T-cell (primary cell): ENCODE measurements at regions not wholly inside any gene's neighbourhood (a gene's known extent, or its start where the extent isn't known, plus 50 kb on each side); places are given as distances from the start of the nearest gene placed in this dataset.

ENCODE experiments used
- ATAC-seq, 4 experiments: fragments of 200-7000 bp in 3 of 4; fragments of 150-1000 bp in 1 of 4; cut with Tn5 transposase; replicated peaks in 1 of 4; 1 replicate in 3 of 4; 2 replicates in 1 of 4; pipeline ENCODE4 v1.10.0; 2021; ENCODE audit warnings: moderate library complexity in 3 of 4, mild to moderate bottlenecking in 2 of 4, moderate number of reproducible peaks in 1 of 4
- CTCF ChIA-PET, 2 donors: fragments of 300-600 bp; sonication (Branson Sonifier 250); formaldehyde crosslinking; loops; one replicate each; lab custom pipeline; 2022; ENCODE audit warnings: antibody characterized with exemption in 2 of 2; lab: Charles Lee
- POLR2A ChIA-PET, 2 donors: fragments of 300-600 bp; sonication (Branson Sonifier 250); formaldehyde crosslinking; loops; one replicate each; lab custom pipeline; 2022; ENCODE audit warnings: antibody characterized with exemption in 2 of 2; lab: Charles Lee
- DNase-seq, 35 experiments: peaks; one replicate each; pipeline versions ENCODE4 v3.0.0 to v3.0.0-alpha.2; 2013 to 2023
- H3K27ac ChIP-seq: one replicate; pipeline ENCODE4 v1.5.1; 2013; ENCODE audit warnings: low read length
- H3K27me3 ChIP-seq, 2 experiments: replicated peaks in 1 of 2; 1 replicate in 1 of 2; 2 replicates in 1 of 2; pipeline versions ENCODE4 v1.6.1 to v1.7.0; 2013; ENCODE audit warnings: low read length in 1 of 2, mixed read lengths in 1 of 2; ENCODE audit not compliant: control insufficient read depth in 2 of 2, insufficient read depth in 2 of 2; ENCODE audit errors: extremely low read depth in 1 of 2
- H3K36me3 ChIP-seq, 2 donors: 1 replicate in 1 of 2; 2 replicates in 1 of 2; pipeline versions ENCODE4 v1.6.1 to v1.7.0; 2013; ENCODE audit warnings: low read length in 1 of 2; ENCODE audit not compliant: control insufficient read depth in 2 of 2, insufficient read depth in 1 of 2; ENCODE audit errors: extremely low read depth in 1 of 2
- H3K4me1 ChIP-seq, 2 experiments: 1 replicate in 1 of 2; 2 replicates in 1 of 2; pipeline versions ENCODE4 v1.6.1 to v1.7.0; 2013; ENCODE audit warnings: low read length in 2 of 2, mixed read lengths in 1 of 2; ENCODE audit not compliant: insufficient read depth in 2 of 2, control insufficient read depth in 1 of 2; ENCODE audit errors: extremely low read depth in 1 of 2
- H3K4me3 ChIP-seq, 2 donors: 1 replicate in 1 of 2; 2 replicates in 1 of 2; pipeline versions ENCODE4 v1.5.1 to v1.7.0; 2013; ENCODE audit warnings: mild to moderate bottlenecking in 2 of 2, low read length in 1 of 2, moderate library complexity in 1 of 2; ENCODE audit not compliant: control insufficient read depth in 1 of 2; ENCODE audit errors: extremely low read depth in 1 of 2
- H3K9me3 ChIP-seq: 2 replicates; pipeline ENCODE4 v1.7.0; 2013
- H3K27ac Mint-ChIP-seq, 2 donors: one replicate each; pipeline ENCODE4 v1.8.0; 2020 to 2021; ENCODE audit warnings: mild to moderate bottlenecking in 2 of 2, mixed read lengths in 2 of 2
- H3K27me3 Mint-ChIP-seq, 2 donors: one replicate each; pipeline ENCODE4 v1.8.0; 2021 to 2022; ENCODE audit warnings: mixed read lengths in 2 of 2
- H3K36me3 Mint-ChIP-seq: one replicate; pipeline ENCODE4 v1.8.0; 2021; ENCODE audit warnings: mixed read lengths
- H3K4me1 Mint-ChIP-seq, 3 donors: one replicate each; pipeline ENCODE4 v1.8.0; 2020 to 2022; ENCODE audit warnings: mixed read lengths in 3 of 3, mild to moderate bottlenecking in 1 of 3
- H3K4me3 Mint-ChIP-seq, 3 donors: one replicate each; pipeline ENCODE4 v1.8.0; 2020 to 2022; ENCODE audit warnings: mild to moderate bottlenecking in 3 of 3, mixed read lengths in 3 of 3, moderate library complexity in 3 of 3
- H3K9me3 Mint-ChIP-seq, 3 donors: one replicate each; pipeline ENCODE4 v1.8.0; 2020 to 2022; ENCODE audit warnings: mixed read lengths in 3 of 3
- WGBS: methylation state at CpG from one replicate; pipeline ENCODE4 v1.1.5; 2013; ENCODE audit warnings: missing lambda C conversion rate; ENCODE audit not compliant: insufficient coverage; 5-methylcytosine and 5-hydroxymethylcytosine counted together

- no peaks in the 10 kb centered on the region for H3K9me3 ChIP-seq
- H3K27ac Mint-ChIP-seq: no peak overlapping the region
- 88% methylated on average over 13 of the region's 18 CpGs for WGBS
- H3K4me3 Mint-ChIP-seq: no peak overlapping the region
- no peaks in the 10 kb centered on the region for H3K9me3 Mint-ChIP-seq
- POLR2A ChIA-PET: no interaction called here
- H3K4me3 ChIP-seq: no peak overlapping the region
- no peaks in the 10 kb centered on the region for H3K36me3 ChIP-seq
- CTCF ChIA-PET: interaction anchor here in 1 of 2 donors (0.7 kb wide), 1 partner anchor 72 kb away, joined by 3 read pairs; no protein-coding TSS in a partner anchor
- no peak for DNase-seq
- H3K27me3 ChIP-seq: peaks cover 0 to 16% of the 10 kb centered on the region in 2 experiments
- H3K27ac ChIP-seq: no peak overlapping the region
- H3K27me3 Mint-ChIP-seq: peaks cover 22 to 32% of the 10 kb centered on the region in 2 donors
- ATAC-seq: no peak
- no peaks in the 10 kb centered on the region for H3K4me1 ChIP-seq
- H3K4me1 Mint-ChIP-seq: no peaks in the 10 kb centered on the region
- H3K36me3 Mint-ChIP-seq: no peaks in the 10 kb centered on the region
These were observed 92.0 kb upstream of the IRX4 start for GRCh38 chr5:1974501-1975405.

GRCh38 chr5:1974081-1974480 lies 91.4 kb upstream of the IRX4 start:
- Mint-ChIP-seq H3K27ac (no peak overlapping the region), H3K4me3 (no peak overlapping the region), H3K4me1 (no peaks in the 10 kb centered on the region), H3K9me3 (no peaks in the 10 kb centered on the region), H3K27me3 (peaks cover 22 to 32% of the 10 kb centered on the region in 2 donors), H3K36me3 (no peaks in the 10 kb centered on the region)
- no CpG with 5 or more reads among the region's 6 CpGs for WGBS
- POLR2A ChIA-PET: no interaction called here
- no peak overlapping the region for H3K27ac ChIP-seq
- ATAC-seq (no peak), DNase-seq (no peak)
- CTCF ChIA-PET: interaction anchor here in 1 of 2 donors (0.7 kb wide), 1 partner anchor 71 kb away, joined by 3 read pairs; no protein-coding TSS in a partner anchor
- H3K27me3 ChIP-seq: peaks cover 0 to 16% of the 10 kb centered on the region in 2 experiments
- H3K36me3 ChIP-seq: no peaks in the 10 kb centered on the region
- no peaks in the 10 kb centered on the region for H3K9me3 ChIP-seq
- no peak overlapping the region for H3K4me3 ChIP-seq
- no peaks in the 10 kb centered on the region for H3K4me1 ChIP-seq

- no peak overlapping the region for H3K4me3 Mint-ChIP-seq
- H3K9me3 Mint-ChIP-seq: no peaks in the 10 kb centered on the region
- Histone ChIP-seq H3K4me1 (no peaks in the 10 kb centered on the region), H3K9me3 (no peaks in the 10 kb centered on the region), H3K27me3 (peaks cover 0 to 16% of the 10 kb centered on the region in 2 experiments), H3K27ac (no peak overlapping the region), H3K36me3 (no peaks in the 10 kb centered on the region), H3K4me3 (no peak overlapping the region)
- H3K4me1 Mint-ChIP-seq: no peaks in the 10 kb centered on the region
- peaks cover 22 to 27% of the 10 kb centered on the region in 2 donors for H3K27me3 Mint-ChIP-seq
- no peak overlapping the region for H3K27ac Mint-ChIP-seq
- 89% methylated on average over 18 of the region's 21 CpGs for WGBS
- ChIA-PET CTCF (no interaction called here), POLR2A (no interaction called here)
- ATAC-seq (no peak), DNase-seq (no peak)
- H3K36me3 Mint-ChIP-seq: no peaks in the 10 kb centered on the region
These were observed 90.8 kb upstream of the IRX4 start for GRCh38 chr5:1973391-1974013.

- Histone ChIP-seq H3K27me3 (peaks cover 0 to 16% of the 10 kb centered on the region in 2 experiments), H3K36me3 (no peaks in the 10 kb centered on the region), H3K9me3 (no peaks in the 10 kb centered on the region), H3K27ac (no peak overlapping the region), H3K4me3 (no peak overlapping the region), H3K4me1 (no peaks in the 10 kb centered on the region)
- no peaks in the 10 kb centered on the region for H3K4me1 Mint-ChIP-seq
- H3K4me3 Mint-ChIP-seq: no peak overlapping the region
- no peak overlapping the region for H3K27ac Mint-ChIP-seq
- H3K36me3 Mint-ChIP-seq: no peaks in the 10 kb centered on the region
- CTCF ChIA-PET: no interaction called here
- POLR2A ChIA-PET: no interaction called here
- DNase-seq (no peak), ATAC-seq (no peak)
- 85% methylated on average over 9 of the region's 13 CpGs for WGBS
- H3K27me3 Mint-ChIP-seq: peaks cover 16 to 23% of the 10 kb centered on the region in 2 donors
- no peaks in the 10 kb centered on the region for H3K9me3 Mint-ChIP-seq
These were observed 89.2 kb upstream of the IRX4 start for GRCh38 chr5:1971944-1972343.

GRCh38 chr5:1967736-1968135 lies 85.0 kb upstream of the IRX4 start:
- no peak for DNase-seq
- WGBS: 58% methylated on average over 2 of the region's 6 CpGs
- no peak overlapping the region for H3K27ac ChIP-seq
- ATAC-seq: no peak
- no peaks in the 10 kb centered on the region for H3K4me1 ChIP-seq
- no peaks in the 10 kb centered on the region for H3K36me3 ChIP-seq
- CTCF ChIA-PET: no interaction called here
- no peak overlapping the region for H3K4me3 ChIP-seq
- peaks cover 0 to 26% of the 10 kb centered on the region in 2 experiments for H3K27me3 ChIP-seq
- Mint-ChIP-seq H3K36me3 (no peaks in the 10 kb centered on the region), H3K27ac (no peak overlapping the region), H3K4me3 (no peak overlapping the region), H3K4me1 (no peaks in the 10 kb centered on the region), H3K27me3 (peaks cover 8 to 18% of the 10 kb centered on the region in 2 donors), H3K9me3 (no peaks in the 10 kb centered on the region)
- H3K9me3 ChIP-seq: no peaks in the 10 kb centered on the region
- POLR2A ChIA-PET: no interaction called here

- Histone ChIP-seq H3K36me3 (no peaks in the 10 kb centered on the region), H3K27ac (no peak overlapping the region), H3K9me3 (no peaks in the 10 kb centered on the region), H3K27me3 (peaks cover 0 to 26% of the 10 kb centered on the region in 2 experiments), H3K4me1 (no peaks in the 10 kb centered on the region), H3K4me3 (no peak overlapping the region)
- DNase-seq: no peak
- ATAC-seq: no peak
- H3K9me3 Mint-ChIP-seq: no peaks in the 10 kb centered on the region
- WGBS: 72% methylated on average over 8 of the region's 9 CpGs
- no peak overlapping the region for H3K27ac Mint-ChIP-seq
- POLR2A ChIA-PET: no interaction called here
- peaks cover 17% of the 10 kb centered on the region in 2 donors for H3K27me3 Mint-ChIP-seq
- H3K36me3 Mint-ChIP-seq: no peaks in the 10 kb centered on the region
- H3K4me3 Mint-ChIP-seq: no peak overlapping the region
- CTCF ChIA-PET: no interaction called here
- no peaks in the 10 kb centered on the region for H3K4me1 Mint-ChIP-seq
These were observed 83.7 kb upstream of the IRX4 start for GRCh38 chr5:1966461-1966860.
